Gastroesophageal sphincter (tissue), 3 donors: ENCODE measurements at regions not wholly inside any gene's neighbourhood (a gene's known extent, or its start where the extent isn't known, plus 50 kb on each side); places are given as distances from the start of the nearest gene placed in this dataset.

ENCODE experiments used
- EP300 ChIP-seq: sonication (generic); formaldehyde crosslinking; IDR thresholded peaks from one replicate; pipeline ENCODE4 v1.6.1; 2017; ENCODE audit warnings: antibody characterized with exemption, mild to moderate bottlenecking
- POLR2A ChIP-seq, 2 donors: fragments of 450-650 bp; IDR thresholded peaks; one replicate each; pipeline ENCODE4 v1.6.1; 2017; ENCODE audit warnings: antibody characterized with exemption in 2 of 2, mild to moderate bottlenecking in 2 of 2, moderate library complexity in 1 of 2
- POLR2AphosphoS5 ChIP-seq: sonication (generic); formaldehyde crosslinking; IDR thresholded peaks from one replicate; pipeline ENCODE4 v1.6.1; 2017; ENCODE audit warnings: antibody characterized with exemption
- TF ChIP-seq, protein P1 (sequence below), 4 experiments: fragments of 200-600 bp in 2 of 4; fragments of 450-650 bp in 2 of 4; sonication (generic) in 1 of 4; IDR thresholded peaks; one replicate each; pipeline ENCODE4 v1.5.1; 2017 to 2019; ENCODE audit warnings: antibody characterized with exemption in 4 of 4, mild to moderate bottlenecking in 2 of 4, moderate library complexity in 2 of 4

DNA sequence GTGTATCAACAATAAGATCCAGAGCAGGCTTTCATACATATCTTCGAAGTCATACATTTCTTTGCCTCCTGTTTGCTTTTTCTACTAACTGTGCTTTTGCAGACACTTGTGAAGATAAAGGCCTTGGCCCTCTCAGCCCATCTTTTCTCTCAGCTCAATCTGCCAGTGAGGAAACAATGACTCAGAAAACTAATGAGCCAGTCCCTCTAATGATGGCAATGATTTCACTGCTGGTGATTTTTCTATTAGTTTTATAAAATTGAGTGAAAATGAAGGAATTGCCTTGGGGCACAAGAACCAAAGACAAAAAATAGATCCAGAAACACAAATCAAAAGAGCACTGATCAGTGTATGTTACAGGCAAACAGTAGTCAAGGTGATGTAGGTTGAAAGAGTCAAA lies 167.7 kb upstream of the PPP2R2B start:
- TF ChIP-seq, protein P1, sequence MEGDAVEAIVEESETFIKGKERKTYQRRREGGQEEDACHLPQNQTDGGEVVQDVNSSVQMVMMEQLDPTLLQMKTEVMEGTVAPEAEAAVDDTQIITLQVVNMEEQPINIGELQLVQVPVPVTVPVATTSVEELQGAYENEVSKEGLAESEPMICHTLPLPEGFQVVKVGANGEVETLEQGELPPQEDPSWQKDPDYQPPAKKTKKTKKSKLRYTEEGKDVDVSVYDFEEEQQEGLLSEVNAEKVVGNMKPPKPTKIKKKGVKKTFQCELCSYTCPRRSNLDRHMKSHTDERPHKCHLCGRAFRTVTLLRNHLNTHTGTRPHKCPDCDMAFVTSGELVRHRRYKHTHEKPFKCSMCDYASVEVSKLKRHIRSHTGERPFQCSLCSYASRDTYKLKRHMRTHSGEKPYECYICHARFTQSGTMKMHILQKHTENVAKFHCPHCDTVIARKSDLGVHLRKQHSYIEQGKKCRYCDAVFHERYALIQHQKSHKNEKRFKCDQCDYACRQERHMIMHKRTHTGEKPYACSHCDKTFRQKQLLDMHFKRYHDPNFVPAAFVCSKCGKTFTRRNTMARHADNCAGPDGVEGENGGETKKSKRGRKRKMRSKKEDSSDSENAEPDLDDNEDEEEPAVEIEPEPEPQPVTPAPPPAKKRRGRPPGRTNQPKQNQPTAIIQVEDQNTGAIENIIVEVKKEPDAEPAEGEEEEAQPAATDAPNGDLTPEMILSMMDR (IDR thresholded peaks at IDR 0.05), result no peak
- no peak for TF ChIP-seq POLR2AphosphoS5
- no peak for TF ChIP-seq POLR2A (IDR thresholded peaks at IDR 0.05)
- no peak for TF ChIP-seq EP300
